HUES48 (cell line): ENCODE measurements at regions not wholly inside any gene's neighbourhood (a gene's known extent, or its start where the extent isn't known, plus 50 kb on each side); places are given as distances from the start of the nearest gene placed in this dataset.
"Not testable (repeated sequence)": the region's sequence is repeated elsewhere in the genome, so short reads cannot be mapped to it uniquely, and the experiment has no call there.

Experiments used
- H3K27ac ChIP-seq: one replicate; pipeline ENCODE4 v1.7.0; 2013; ENCODE audit warnings: low read depth, low read length, inconsistent platforms
- H3K27me3 ChIP-seq: 2 replicates; pipeline ENCODE4 v1.6.1; 2013; ENCODE audit warnings: mild to moderate bottlenecking, low read length; ENCODE audit not compliant: control insufficient read depth, insufficient read depth
- H3K36me3 ChIP-seq: 2 replicates; pipeline ENCODE4 v1.6.1; 2013; ENCODE audit warnings: low read length; ENCODE audit not compliant: control insufficient read depth, insufficient read depth
- H3K4me1 ChIP-seq: 2 replicates; pipeline ENCODE4 v1.6.1; 2013; ENCODE audit warnings: mild to moderate bottlenecking, low read length; ENCODE audit not compliant: control insufficient read depth, insufficient read depth
- H3K4me3 ChIP-seq: 2 replicates; pipeline ENCODE4 v1.5.1; 2013; ENCODE audit warnings: mild to moderate bottlenecking, low read depth, low read length
- H3K9ac ChIP-seq: 2 replicates; pipeline ENCODE4 v1.6.1; 2013; ENCODE audit warnings: mild to moderate bottlenecking, low read depth, low read length, moderate library complexity
- H3K9me3 ChIP-seq: 2 replicates; pipeline ENCODE4 v1.6.1; 2013; ENCODE audit warnings: low read length; ENCODE audit not compliant: control insufficient read depth, insufficient read depth

DNA sequence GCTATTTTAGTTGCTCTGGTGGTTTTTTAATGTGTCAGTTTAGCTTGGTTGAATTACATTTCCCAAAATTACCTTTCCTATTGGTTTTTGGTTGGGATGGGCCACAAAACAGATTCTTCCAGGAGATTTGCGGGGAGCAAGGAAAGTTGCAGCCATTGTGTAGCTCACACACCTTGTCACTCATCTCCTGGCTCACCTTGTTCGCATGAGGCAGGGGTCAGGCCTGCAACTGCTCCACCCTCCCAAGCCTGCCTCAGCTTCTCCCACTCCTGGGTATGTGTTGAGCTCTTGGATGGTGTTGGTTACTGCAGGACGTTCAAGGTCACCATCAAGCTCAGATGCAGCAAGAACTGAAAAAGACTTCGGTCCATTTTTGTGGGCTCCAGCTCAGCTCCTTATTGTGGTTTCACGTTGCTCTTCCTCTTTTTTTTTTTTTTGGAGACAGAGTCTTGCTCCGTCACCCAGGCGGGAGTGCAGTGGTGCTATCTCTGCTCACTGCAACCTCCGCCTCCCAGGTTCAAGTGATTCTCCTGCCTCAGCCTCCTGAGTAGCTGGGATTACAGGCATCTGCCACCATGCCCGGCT lies 95.6 kb upstream of the METTL14 start:
- H3K36me3 ChIP-seq = no peaks in the 10 kb centered on the region
- H3K9me3 ChIP-seq = no peaks in the 10 kb centered on the region
- H3K27ac ChIP-seq = no peak overlapping the region

DNA sequence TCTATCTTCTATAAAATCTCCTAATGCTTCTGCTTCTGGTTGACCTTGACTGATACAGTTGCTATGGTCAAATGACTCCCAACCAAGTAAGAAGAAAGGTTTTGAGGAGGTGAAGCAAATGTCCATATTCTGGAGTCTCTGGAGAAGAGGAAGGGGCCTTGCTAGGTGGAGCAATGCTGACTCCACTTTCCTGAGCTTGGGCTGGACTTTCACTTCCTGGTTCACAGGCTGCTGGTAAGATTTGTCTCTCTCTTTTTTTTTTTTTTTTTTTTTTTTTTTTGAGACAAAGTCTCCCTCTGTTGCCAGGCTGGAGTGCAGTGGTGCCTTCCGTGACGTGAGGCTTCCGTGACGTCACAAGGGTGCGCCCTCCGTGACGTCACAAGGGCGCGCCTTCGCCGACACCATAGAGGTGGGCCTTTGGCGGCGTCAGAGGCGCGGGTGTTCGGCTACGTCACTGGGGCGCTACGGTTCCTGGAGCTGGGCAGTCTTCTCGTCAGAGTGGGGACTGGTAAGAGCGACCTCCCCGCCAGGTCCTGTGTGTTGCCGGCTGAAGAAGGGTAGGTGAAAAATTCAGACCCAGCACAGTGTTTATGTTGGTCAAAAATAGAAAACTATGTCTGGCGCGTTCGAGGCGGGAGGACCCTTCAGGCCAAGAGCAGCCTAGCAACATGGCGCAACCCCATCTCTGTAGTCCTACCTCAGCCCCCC lies 93.7 kb upstream of the METTL14 start:
- H3K9me3 ChIP-seq, H3K4me1 ChIP-seq, H3K36me3 ChIP-seq, H3K27me3 ChIP-seq: not testable (repeated sequence)
- peak overlapping the region; percentile 83 for H3K9ac ChIP-seq
- peak overlapping the region; percentile 81 for H3K4me3 ChIP-seq
- H3K27ac ChIP-seq = peak overlapping the region; percentile 80

More for the DNA sequence above, 95.6 kb upstream of the METTL14 start:
- Histone ChIP-seq H3K27me3 (no peaks in the 10 kb centered on the region), H3K4me1 (peaks cover 8% of the 10 kb centered on the region), H3K4me3 (no peak overlapping the region), H3K9ac (no peak overlapping the region)

DNA sequence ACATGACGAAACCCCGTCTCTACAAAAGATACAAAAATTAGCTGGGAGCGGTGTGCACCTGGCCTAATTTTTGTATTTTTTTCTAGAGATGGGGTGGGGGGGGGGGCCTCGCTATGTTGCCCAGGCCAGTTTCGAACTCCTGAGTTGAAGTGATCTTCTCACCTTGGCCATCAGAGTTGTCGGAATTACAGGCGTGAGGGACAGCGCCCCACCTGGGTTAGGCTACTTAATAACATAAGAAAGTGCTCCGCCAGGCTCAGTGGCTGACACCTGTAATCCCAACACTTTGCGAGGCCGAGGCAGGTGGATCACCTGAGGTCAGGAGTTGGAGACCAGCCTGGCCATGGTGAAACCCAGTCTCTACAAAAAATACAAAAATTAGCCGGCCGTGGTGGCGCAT lies 92.9 kb upstream of the METTL14 start:
- not testable (repeated sequence) for H3K9me3 ChIP-seq, H3K36me3 ChIP-seq, H3K27me3 ChIP-seq, H3K4me1 ChIP-seq, H3K9ac ChIP-seq
- H3K4me3 ChIP-seq = peak overlapping the region; percentile 81
- peak overlapping the region; percentile 80 for H3K27ac ChIP-seq

DNA sequence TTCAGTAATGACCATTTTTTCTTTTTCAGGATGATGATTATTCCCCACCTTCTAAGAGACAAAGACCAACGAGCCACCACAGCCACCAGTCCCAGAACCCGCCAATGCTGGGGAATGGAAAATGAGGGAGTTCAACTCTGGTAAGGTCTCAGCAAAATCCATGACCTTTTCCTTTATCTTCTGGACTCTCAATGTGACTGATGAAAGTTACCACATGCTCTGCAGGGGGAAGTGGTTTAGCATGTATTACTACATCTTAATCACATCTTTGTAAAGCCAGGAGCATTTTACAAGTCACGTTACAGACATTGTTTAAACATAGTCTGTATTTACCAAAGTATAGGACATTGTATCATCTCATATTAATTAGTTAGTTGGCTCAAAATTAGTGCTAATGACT lies 89.3 kb upstream of the METTL14 start:
- H3K9ac ChIP-seq, H3K4me1 ChIP-seq, H3K9me3 ChIP-seq, H3K27ac ChIP-seq, H3K27me3 ChIP-seq, H3K4me3 ChIP-seq: not testable (repeated sequence)
- peaks cover 10% of the 10 kb centered on the region; the same call in 1 of the 2 replicates for H3K36me3 ChIP-seq

DNA sequence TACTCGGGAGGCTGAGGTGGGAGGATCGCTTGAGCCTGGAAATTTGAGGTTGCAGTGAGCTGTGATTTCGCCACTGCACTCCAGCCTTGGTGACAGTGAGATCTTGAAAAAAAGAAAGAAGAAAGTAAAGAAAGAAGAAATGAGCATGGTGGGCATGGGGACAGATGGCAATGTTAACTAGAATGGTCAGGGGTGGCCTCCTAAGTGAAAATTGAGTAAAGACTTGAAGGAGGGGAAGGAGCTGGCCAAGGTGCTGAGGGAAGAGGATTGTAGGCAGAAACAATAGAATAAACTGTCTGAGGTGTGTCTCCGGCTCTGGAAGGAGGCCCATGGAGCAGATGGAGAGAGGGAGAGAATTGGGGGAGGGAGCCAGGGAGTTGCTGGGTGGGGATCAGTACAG lies 60.1 kb upstream of the METTL14 start:
- H3K27ac ChIP-seq, H3K9ac ChIP-seq, H3K4me3 ChIP-seq, H3K4me1 ChIP-seq, H3K27me3 ChIP-seq, H3K36me3 ChIP-seq, H3K9me3 ChIP-seq: not testable (repeated sequence)

DNA sequence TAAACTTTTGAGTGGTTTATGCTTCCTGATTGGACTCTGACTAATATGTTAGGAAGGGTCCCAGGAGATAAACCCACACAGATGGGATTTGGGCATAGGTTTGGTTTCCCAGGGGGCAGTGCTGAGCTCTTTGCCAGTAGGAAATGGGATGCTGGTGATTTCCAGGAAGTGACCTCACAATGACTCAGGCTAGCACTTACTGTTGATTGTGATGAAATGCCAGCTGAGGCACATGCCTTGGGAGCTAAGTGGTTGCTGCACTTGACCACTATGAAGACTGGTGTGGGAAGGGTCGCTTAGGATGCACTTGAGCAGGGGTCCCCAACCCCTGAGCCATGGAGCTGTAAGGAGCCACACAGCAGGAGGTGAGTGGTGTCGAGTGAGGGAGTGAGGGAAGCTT lies 55.5 kb upstream of the METTL14 start:
- H3K9me3 ChIP-seq, H3K27me3 ChIP-seq, H3K9ac ChIP-seq, H3K27ac ChIP-seq, H3K4me3 ChIP-seq, H3K4me1 ChIP-seq: not testable (repeated sequence)
- H3K36me3 ChIP-seq = peaks cover 14% of the 10 kb centered on the region

DNA sequence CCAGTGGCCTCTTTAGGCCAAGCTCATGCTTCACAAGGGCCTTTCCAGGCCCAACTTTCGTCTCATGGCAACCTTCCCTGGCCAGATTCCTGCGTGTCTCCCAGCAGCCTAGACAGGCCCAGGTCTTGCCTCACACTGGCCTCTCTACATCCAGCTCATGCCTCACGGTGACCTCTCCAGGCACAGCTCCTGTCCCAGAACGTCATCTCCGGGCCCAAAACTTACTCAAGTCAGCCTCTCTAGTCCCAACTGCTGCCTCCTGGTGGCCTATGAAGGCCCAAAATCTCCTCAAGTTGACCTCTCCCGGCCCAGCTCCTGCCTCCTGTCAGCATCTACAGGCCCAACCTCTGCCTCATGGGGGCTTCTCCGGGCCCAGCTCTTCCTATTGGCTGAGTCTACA lies 54.3 kb upstream of the METTL14 start:
- H3K27me3 ChIP-seq, H3K9ac ChIP-seq, H3K4me1 ChIP-seq, H3K27ac ChIP-seq, H3K9me3 ChIP-seq, H3K4me3 ChIP-seq: not testable (repeated sequence)
- H3K36me3 ChIP-seq = peaks cover 14% of the 10 kb centered on the region

DNA sequence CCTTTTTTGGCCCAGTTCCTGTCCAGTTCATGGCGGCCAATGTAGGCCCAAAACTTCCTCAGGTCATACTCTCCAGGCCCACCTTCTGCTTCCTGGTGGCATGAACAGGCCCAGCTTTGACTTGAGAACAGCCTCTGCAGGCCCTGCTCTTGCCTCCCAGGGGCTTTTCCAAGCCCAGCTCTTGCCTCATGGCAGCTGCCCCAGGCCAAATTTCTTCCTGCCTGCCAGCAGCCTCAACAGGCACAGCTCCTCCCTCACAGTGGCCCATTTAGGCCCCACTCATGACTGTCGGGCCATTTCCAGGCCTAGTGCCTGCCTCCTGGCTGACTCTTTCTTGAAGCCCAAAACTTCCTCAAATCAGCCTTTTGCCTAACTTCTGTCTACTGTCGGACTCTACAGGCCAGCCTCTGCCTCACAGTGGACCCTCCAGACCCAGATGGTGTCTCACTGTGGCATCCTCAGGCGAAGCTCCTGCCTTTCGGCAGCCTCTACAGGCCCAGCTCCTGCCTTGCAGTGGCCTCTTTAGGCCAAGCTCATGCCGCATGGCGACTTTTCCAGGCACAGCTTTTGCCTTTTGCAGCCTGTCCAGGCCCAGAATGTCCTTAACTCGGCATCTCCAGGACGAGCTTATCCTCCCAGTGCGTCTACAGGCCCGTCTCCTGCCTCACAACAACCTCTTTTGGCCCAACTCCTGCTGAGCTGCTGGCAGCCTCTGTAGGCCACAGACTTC lies 53.7 kb upstream of the METTL14 start:
- not testable (repeated sequence) for H3K27ac ChIP-seq, H3K4me1 ChIP-seq, H3K9me3 ChIP-seq, H3K27me3 ChIP-seq, H3K9ac ChIP-seq, H3K4me3 ChIP-seq
- peaks cover 14% of the 10 kb centered on the region for H3K36me3 ChIP-seq

DNA sequence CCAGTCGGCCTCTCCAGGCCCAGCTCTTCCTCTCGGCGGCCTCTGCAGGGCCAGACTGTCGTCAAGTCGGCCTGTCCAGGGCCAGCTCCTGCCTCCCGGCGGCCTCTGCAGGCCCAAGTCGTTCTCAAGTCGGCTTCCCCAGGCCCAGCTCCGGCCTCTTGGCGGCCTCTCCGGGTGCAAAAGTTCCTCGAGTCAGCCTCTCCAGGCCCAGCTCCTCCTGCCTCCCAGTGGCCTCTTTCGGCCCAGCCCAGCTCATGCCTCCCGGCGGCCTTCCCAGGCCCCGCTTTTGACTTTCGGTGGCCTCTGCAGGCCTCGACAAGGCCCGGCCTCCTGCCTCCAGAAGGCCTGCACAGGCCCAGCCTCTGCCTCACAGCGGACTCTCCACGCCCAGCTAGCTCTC lies 51.7 kb upstream of the METTL14 start:
- H3K9me3 ChIP-seq, H3K27me3 ChIP-seq, H3K27ac ChIP-seq, H3K4me1 ChIP-seq, H3K9ac ChIP-seq, H3K4me3 ChIP-seq: not testable (repeated sequence)
- H3K36me3 ChIP-seq = peaks cover 11% of the 10 kb centered on the region

DNA sequence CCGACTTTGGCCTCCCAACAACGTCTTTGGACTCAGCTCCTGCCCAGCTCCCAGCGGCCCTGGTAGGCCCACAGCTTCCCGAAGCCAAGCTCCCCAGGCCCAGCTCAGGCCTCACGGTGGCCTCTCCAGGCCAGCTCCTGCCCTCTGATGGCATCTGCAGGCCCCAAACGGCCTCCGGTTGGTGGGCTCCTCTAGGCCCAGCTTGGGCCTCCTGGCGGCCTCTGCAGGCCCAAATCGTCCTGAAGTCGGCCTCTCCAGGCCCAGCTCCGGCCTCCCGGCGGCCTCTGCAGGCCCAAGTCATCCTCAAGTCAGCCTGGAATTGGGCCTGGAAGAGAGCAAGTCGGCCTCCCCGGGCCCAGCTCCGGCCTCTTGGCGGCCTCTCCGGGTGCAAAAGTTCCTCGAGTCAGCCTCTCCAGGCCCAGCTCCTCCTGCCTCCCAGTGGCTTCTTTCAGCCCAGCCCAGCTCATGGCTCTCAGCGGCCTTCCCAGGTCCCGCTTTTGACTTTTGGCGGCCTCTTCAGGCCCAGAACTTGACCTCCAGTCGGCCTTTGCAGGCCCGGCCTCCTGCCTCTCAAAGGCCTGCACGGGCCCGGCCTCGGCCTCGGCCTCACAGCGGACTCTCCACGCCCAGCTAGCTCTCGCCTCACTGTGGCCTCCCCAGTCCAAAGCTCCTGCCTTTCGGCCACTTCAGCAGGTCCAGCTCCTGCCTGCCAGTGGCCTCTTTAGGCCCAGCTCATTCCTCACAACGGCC lies 50.9 kb upstream of the METTL14 start:
- not testable (repeated sequence) for H3K27ac ChIP-seq, H3K4me1 ChIP-seq, H3K9me3 ChIP-seq, H3K9ac ChIP-seq, H3K27me3 ChIP-seq, H3K4me3 ChIP-seq
- H3K36me3 ChIP-seq = peaks cover 11% of the 10 kb centered on the region
